GF-D8 (cell line): ENCODE measurements at regions not wholly inside any gene's neighbourhood (a gene's known extent, or its start where the extent isn't known, plus 50 kb on each side); places are given as distances from the start of the nearest gene placed in this dataset.

Experiments
- DNase-seq: peaks from one replicate; lab custom pipeline; 2025; lab: John Stamatoyannopoulos, UW

- DNase-seq, result no peak
Observed at GRCh38 chr4:44120646-44121045, 328.0 kb downstream of the KCTD8 start.

GRCh38 chr4:44121210-44121609 is 327.4 kb downstream of the KCTD8 start:
- DNase-seq, result no peak
